ENCODE measurements at regions not wholly inside any gene's neighbourhood (a gene's known extent, or its start where the extent isn't known, plus 50 kb on each side); places are given as distances from the start of the nearest gene placed in this dataset.

GRCh38 chr4:53832549-53832948 is 231.9 kb downstream of the CHIC2 start (continued):
- TF ChIP-seq REST (IDR thresholded peaks at IDR 0.05; ENCODE audit: unreplicated experiment) (no peak), ZNF114 (CRISPR knock-in tag; IDR thresholded peaks at IDR 0.05) (no peak), CTCF (conservative IDR thresholded peaks at IDR 0.05; ENCODE audit: low read depth in 2 of 2) (no peak), ETS1 (IDR thresholded peaks at IDR 0.05) (no peak), POLR2AphosphoS5 (IDR thresholded peaks at IDR 0.05; ENCODE audit: low read depth) (no peak), ZNF331 (CRISPR knock-in tag; IDR thresholded peaks at IDR 0.05; ENCODE audit: low read depth) (no peak), CREB1 (CRISPR knock-in tag; IDR thresholded peaks at IDR 0.05; ENCODE audit: low read depth) (no peak), EZH2phosphoT487 (IDR thresholded peaks at IDR 0.05; ENCODE audit: unreplicated experiment) (no peak), NANOG (IDR thresholded peaks at IDR 0.05; ENCODE audit: borderline replicate concordance) (no peak), STAT1 (IDR thresholded peaks at IDR 0.05; ENCODE audit: unreplicated experiment) (no peak)

GRCh38 chr4:53830511-53830910 is 233.9 kb downstream of the CHIC2 start:
- H3K36me3 ChIP-seq (ENCODE audit: insufficient read depth) = no peaks in the 10 kb centered on the region; the same call in 1 of the 2 replicates
- Mint-ChIP-seq H3K36me3 (ENCODE audit: low read depth) (peaks cover 34% of the 10 kb centered on the region), H3K9me3 (peaks cover 85% of the 10 kb centered on the region), H3K27ac (no peak overlapping the region), H3K4me3 (no peak overlapping the region), H3K4me1 (no peaks in the 10 kb centered on the region), H3K27me3 (ENCODE audit: insufficient read depth, low read depth, poor library complexity) (no peaks in the 10 kb centered on the region)
- H3K27me3 ChIP-seq (ENCODE audit: insufficient read depth) = no peaks in the 10 kb centered on the region
- H3K4me2 ChIP-seq = no peak overlapping the region
- DNase-seq (ENCODE audit: low spot score) = no peak
- no peaks in the 10 kb centered on the region for H3F3A ChIP-seq (replicated peaks; ENCODE audit: low read depth)
- no peaks in the 10 kb centered on the region for H3K9me2 ChIP-seq (ENCODE audit: insufficient read depth)
- H4K20me1 ChIP-seq (replicated peaks; ENCODE audit: insufficient read depth) = no peaks in the 10 kb centered on the region
- H3K4me1 ChIP-seq (ENCODE audit: insufficient read depth) = no peaks in the 10 kb centered on the region
- ATAC-seq = no peak
- H3K79me2 ChIP-seq (replicated peaks; ENCODE audit: insufficient read depth) = no peaks in the 10 kb centered on the region
- H3K4me3 ChIP-seq = no peak overlapping the region
- H3K27ac ChIP-seq (ENCODE audit: low read depth) = no peak overlapping the region
- H2AFZ ChIP-seq = no peak overlapping the region
- TF ChIP-seq NANOG (IDR thresholded peaks at IDR 0.05; ENCODE audit: borderline replicate concordance) (no peak), EZH2 (IDR thresholded peaks at IDR 0.05; ENCODE audit: low read depth, unreplicated experiment) (no peak), ZNF331 (CRISPR knock-in tag; IDR thresholded peaks at IDR 0.05; ENCODE audit: low read depth) (no peak), POLR2AphosphoS5 (IDR thresholded peaks at IDR 0.05; ENCODE audit: low read depth) (no peak), JUNB (IDR thresholded peaks at IDR 0.05; ENCODE audit: unreplicated experiment) (no peak), EZH2phosphoT487 (IDR thresholded peaks at IDR 0.05; ENCODE audit: unreplicated experiment) (no peak)

Data from GM23338 (cell line).